ENCODE measurements at regions not wholly inside any gene's neighbourhood (a gene's known extent, or its start where the extent isn't known, plus 50 kb on each side); places are given as distances from the start of the nearest gene placed in this dataset.

DNA sequence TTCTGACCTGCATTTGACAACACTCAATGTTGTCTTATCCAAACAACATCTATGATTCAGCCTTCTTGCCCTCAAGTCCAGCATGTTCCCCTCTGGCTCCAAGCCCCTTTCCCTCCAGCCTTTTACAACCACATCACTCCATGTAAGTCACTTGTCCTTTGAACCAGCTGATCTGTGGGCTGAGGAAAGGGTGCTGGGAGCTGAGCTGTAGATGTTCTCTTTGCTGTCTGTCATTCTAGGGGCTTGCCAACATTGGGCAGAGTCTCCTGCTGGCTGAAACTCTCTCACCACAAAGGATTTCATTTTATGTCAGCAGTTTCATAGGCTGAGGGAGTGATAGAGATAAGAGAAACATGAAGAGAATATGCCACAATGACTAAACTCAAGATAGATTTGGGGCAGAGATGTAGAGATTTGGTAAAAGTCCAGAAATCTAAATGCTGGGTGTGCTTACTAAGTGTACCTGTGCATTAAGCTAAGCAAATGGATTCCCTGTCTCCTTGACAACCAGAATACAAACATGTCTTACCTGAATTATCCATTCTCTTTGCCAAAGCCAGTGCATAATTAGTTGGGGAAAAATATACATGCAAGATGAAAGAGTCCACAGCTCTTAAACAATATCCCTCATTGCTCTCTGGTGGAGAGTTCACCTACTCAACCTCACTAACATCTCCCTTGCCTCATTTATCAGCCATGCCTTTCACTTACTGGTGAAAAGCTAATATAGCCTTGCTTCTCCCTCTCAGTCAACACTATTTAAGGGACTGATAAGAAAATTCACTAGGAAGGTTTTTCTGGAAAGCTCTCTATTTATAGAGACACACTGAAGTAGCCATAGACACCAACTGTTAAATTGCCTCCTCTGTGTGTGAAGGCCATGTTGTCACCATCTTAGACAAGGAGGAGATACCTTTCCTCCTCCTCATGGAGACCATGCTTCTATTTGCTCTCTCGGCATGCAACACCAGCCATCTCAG lies 175.5 kb upstream of the SERP2 start:
- TF ChIP-seq EP300 (IDR thresholded peaks at IDR 0.05): no peak
- no peak for TF ChIP-seq POLR2A (IDR thresholded peaks at IDR 0.05)
- TF ChIP-seq, protein P1, sequence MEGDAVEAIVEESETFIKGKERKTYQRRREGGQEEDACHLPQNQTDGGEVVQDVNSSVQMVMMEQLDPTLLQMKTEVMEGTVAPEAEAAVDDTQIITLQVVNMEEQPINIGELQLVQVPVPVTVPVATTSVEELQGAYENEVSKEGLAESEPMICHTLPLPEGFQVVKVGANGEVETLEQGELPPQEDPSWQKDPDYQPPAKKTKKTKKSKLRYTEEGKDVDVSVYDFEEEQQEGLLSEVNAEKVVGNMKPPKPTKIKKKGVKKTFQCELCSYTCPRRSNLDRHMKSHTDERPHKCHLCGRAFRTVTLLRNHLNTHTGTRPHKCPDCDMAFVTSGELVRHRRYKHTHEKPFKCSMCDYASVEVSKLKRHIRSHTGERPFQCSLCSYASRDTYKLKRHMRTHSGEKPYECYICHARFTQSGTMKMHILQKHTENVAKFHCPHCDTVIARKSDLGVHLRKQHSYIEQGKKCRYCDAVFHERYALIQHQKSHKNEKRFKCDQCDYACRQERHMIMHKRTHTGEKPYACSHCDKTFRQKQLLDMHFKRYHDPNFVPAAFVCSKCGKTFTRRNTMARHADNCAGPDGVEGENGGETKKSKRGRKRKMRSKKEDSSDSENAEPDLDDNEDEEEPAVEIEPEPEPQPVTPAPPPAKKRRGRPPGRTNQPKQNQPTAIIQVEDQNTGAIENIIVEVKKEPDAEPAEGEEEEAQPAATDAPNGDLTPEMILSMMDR (IDR thresholded peaks at IDR 0.05): no peak
- WGBS, 2 donors: 88 to 100% methylated on average over 1 of the region's 1 CpG
- Histone ChIP-seq H3K9me3 (no peaks in the 10 kb centered on the region), H3K4me1 (no peaks in the 10 kb centered on the region), H3K4me3 (no peak overlapping the region), H3K27ac (no peak overlapping the region), H3K36me3 (no peaks in the 10 kb centered on the region), H3K27me3 (no peaks in the 10 kb centered on the region)
- DNase-seq (ENCODE audit: low spot score in 2 of 2): no peak

DNA sequence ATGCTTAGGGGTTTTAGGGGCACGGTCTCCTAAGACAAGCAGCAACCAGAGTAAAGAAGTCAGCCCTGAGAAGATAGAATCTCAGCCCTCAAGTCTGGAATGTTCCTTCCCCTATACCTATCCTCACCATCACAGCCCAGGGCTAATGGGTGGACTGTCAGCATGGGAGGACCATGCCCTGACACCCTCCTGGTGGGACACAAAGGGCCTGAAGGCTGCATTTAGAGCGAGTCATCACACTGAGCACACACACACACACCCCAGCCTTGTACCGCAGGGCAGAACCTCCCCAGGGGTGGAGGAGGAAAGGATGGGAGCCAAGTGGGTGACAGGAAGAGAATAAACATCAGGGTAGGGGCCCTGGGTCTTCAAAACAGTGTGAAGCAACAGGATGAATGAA lies 174.8 kb upstream of the SERP2 start:
- Histone ChIP-seq H3K36me3 (no peaks in the 10 kb centered on the region), H3K27ac (no peak overlapping the region), H3K27me3 (no peaks in the 10 kb centered on the region), H3K4me1 (no peaks in the 10 kb centered on the region), H3K4me3 (no peak overlapping the region), H3K9me3 (no peaks in the 10 kb centered on the region)
- WGBS, 2 donors: 91 to 97% methylated on average over 3 of the region's 3 CpGs
- TF ChIP-seq POLR2A (IDR thresholded peaks at IDR 0.05): no peak
- TF ChIP-seq, protein P1 (IDR thresholded peaks at IDR 0.05): no peak
- TF ChIP-seq EP300 (IDR thresholded peaks at IDR 0.05): no peak
- DNase-seq (ENCODE audit: low spot score in 2 of 2): no peak

DNA sequence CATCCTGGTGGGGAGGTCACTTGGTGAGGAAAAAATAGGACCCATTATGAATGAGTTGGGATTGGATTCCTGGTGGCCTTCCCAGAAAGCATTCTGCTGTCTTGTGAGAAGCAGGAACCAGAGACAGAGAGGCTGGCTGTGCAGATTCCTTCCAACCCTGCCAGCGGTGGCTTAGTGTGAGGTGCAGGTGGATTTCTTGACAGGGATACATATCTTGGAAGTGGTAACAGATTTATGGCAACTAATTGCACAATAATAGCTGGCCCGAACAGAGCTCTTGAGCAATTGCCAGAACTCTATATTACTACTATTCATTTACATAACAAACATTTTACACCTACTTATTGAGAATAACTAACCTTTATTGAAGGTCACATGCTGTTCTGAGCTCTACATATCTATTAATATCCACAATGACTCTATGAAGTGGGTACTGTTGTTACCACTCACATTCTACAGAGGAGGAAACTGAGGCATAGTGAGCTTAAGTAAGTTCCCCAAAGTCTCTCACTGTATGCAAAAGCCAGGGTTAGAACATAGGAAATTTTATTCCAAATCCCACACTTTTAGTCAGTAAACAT lies 173.9 kb upstream of the SERP2 start:
- Histone ChIP-seq H3K9me3 (no peaks in the 10 kb centered on the region), H3K36me3 (no peaks in the 10 kb centered on the region), H3K27me3 (no peaks in the 10 kb centered on the region), H3K4me3 (no peak overlapping the region), H3K4me1 (no peaks in the 10 kb centered on the region), H3K27ac (no peak overlapping the region)
- 72 to 77% methylated on average over 2 of the region's 2 CpGs for WGBS, 2 donors
- DNase-seq (ENCODE audit: low spot score in 2 of 2): no peak
- no peak for TF ChIP-seq EP300 (IDR thresholded peaks at IDR 0.05)
- no peak for TF ChIP-seq POLR2A (IDR thresholded peaks at IDR 0.05)
- TF ChIP-seq, protein P1 (IDR thresholded peaks at IDR 0.05): no peak

DNA sequence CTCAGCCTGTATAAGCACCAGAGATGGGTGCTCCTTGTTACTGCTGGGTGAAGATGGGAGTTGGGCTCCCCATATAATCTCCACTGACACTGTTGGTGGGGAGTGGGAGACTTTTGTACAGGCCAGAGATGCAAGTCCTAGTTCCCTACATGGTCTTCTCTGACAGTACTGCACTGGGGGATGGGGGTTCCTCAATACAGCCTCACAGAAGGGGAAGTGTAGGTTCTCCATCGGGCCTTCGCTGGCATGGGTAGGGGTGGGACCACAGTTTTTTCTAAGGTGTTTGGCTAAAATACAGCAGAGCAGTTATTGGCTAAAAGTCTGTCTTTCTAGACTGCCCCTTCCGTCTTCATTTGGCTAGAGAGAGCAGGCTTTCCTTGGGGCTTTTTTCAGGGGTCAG lies 167.2 kb upstream of the SERP2 start:
- Histone ChIP-seq H3K27ac (no peak overlapping the region), H3K4me1 (peaks cover 0 to 13% (median 3%) of the 10 kb centered on the region in 4 donors), H3K36me3 (no peaks in the 10 kb centered on the region), H3K4me3 (no peak overlapping the region), H3K27me3 (no peaks in the 10 kb centered on the region), H3K9me3 (peaks cover 0 to 6% (median 0%) of the 10 kb centered on the region in 4 donors)
- WGBS, 2 donors: 84 to 92% methylated on average over 3 of the region's 3 CpGs
- DNase-seq (ENCODE audit: low spot score in 2 of 2): no peak
- TF ChIP-seq POLR2A (IDR thresholded peaks at IDR 0.05) (no peak), EP300 (IDR thresholded peaks at IDR 0.05) (no peak)
- TF ChIP-seq, protein P1 (IDR thresholded peaks at IDR 0.05): no peak

DNA sequence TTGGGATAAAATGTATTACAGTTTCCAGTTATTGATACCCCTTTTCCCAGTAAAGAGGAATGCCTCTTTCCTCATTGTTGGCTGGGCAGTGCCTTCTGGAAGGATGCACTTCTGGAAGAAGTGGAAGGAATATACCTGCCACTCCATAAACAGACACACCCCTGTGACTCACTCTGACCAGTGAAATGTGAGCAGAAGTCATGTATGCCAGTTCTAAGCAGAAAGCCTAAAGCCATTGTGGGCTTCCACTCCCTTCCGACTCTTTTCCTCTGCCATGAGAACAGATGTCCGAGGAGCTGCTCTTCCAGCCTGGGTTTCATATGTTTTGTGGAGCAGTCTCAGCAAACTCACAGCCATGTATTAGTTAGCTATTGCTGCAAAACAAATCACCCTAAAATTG lies 166.1 kb upstream of the SERP2 start:
- Histone ChIP-seq H3K27me3 (no peaks in the 10 kb centered on the region), H3K9me3 (peaks cover 0 to 6% (median 0%) of the 10 kb centered on the region in 4 donors), H3K4me1 (peaks cover 0 to 23% (median 10%) of the 10 kb centered on the region in 4 donors), H3K27ac (no peak overlapping the region), H3K36me3 (no peaks in the 10 kb centered on the region), H3K4me3 (no peak overlapping the region)
- 96 to 100% methylated on average over 2 of the region's 2 CpGs for WGBS, 2 donors
- no peak for TF ChIP-seq POLR2A (IDR thresholded peaks at IDR 0.05)
- TF ChIP-seq, protein P1 (IDR thresholded peaks at IDR 0.05): no peak
- TF ChIP-seq EP300 (IDR thresholded peaks at IDR 0.05): no peak
- no peak for DNase-seq (ENCODE audit: low spot score in 2 of 2)

Data from tibial nerve (tissue), 4 donors.